Heart left ventricle (tissue), 16 donors: ENCODE measurements at regions not wholly inside any gene's neighbourhood (a gene's known extent, or its start where the extent isn't known, plus 50 kb on each side); places are given as distances from the start of the nearest gene placed in this dataset.
A peak's percentile ranks its signal among the peaks of the same experiment; 100 is the strongest.

Source experiments
- ATAC-seq, 4 donors: fragments of 200-7000 bp; cut with Tn5 transposase; one replicate each; pipeline ENCODE4 v1.9.1; 2020 to 2022; ENCODE audit warnings: moderate library complexity in 4 of 4, mild to moderate bottlenecking in 3 of 4, moderate number of reproducible peaks in 1 of 4
- DNase-seq, 5 donors: peaks; one replicate each; pipeline ENCODE4 v3.0.0-alpha.2; 2020
- H3K27ac ChIP-seq, 12 donors: fragments of 200-600 bp; sonication (generic) in 4 of 12; one replicate each; pipeline versions ENCODE4 v1.5.0 to v1.8.0; 2016 to 2022; ENCODE audit warnings: mild to moderate bottlenecking in 2 of 12
- H3K27me3 ChIP-seq, 9 donors: fragments of 200-600 bp; sonication (generic) in 2 of 9; one replicate each; pipeline versions ENCODE4 v1.5.1 to v1.8.0; 2016 to 2022; ENCODE audit warnings: mild to moderate bottlenecking in 3 of 9
- H3K36me3 ChIP-seq, 9 donors: fragments of 200-600 bp; sonication (generic) in 2 of 9; one replicate each; pipeline versions ENCODE4 v1.5.0 to v1.8.0; 2018 to 2022; ENCODE audit warnings: mild to moderate bottlenecking in 2 of 9
- H3K4me1 ChIP-seq, 12 donors: fragments of 200-600 bp; sonication (generic) in 4 of 12; one replicate each; pipeline versions ENCODE4 v1.5.0 to v1.8.0; 2016 to 2022; ENCODE audit warnings: mild to moderate bottlenecking in 3 of 12
- H3K4me3 ChIP-seq, 12 donors: fragments of 200-600 bp; sonication (generic) in 4 of 12; one replicate each; pipeline versions ENCODE4 v1.5.0 to v1.8.0; 2017 to 2022; ENCODE audit warnings: mild to moderate bottlenecking in 9 of 12, moderate library complexity in 4 of 12
- H3K9me3 ChIP-seq, 12 donors: fragments of 200-600 bp; sonication (generic) in 4 of 12; one replicate each; pipeline versions ENCODE4 v1.5.0 to v1.8.0; 2016 to 2022; ENCODE audit warnings: mild to moderate bottlenecking in 1 of 12
- POLR2A ChIP-seq, 2 donors: fragments of 450-650 bp; IDR thresholded peaks; one replicate each; pipeline ENCODE4 v1.6.1; 2017; ENCODE audit warnings: antibody characterized with exemption in 2 of 2, mild to moderate bottlenecking in 2 of 2, moderate library complexity in 2 of 2
- WGBS, 4 donors: extraction: QIAGEN DNeasy Blood & Tissue Kit in 2 of 4; methylation state at CpG; one replicate each; pipeline versions ENCODE4 v1.1.5 to v1.1.7; 2013 to 2018; 5-methylcytosine and 5-hydroxymethylcytosine counted together
- intact Hi-C, 10 donors: fragments of 100-400 bp; cut with DNase I; formaldehyde crosslinking; loops; one replicate each; pipeline versions ENCODE4 v1.11.1 to v1.14.2; 2022
- TF ChIP-seq, protein P1 (sequence below), 12 donors: fragments of 200-600 bp; sonication (generic) in 4 of 12; IDR thresholded peaks; one replicate each; pipeline versions ENCODE4 v1.5.0 to v1.8.0; 2018 to 2022; ENCODE audit warnings: antibody characterized with exemption in 12 of 12, mild to moderate bottlenecking in 5 of 12
- donor health status: ischemic (EF 13 %, LVEDD 7.1; RV severe dilation, severe dysfunction).
- donor health status: healthy with polysubstance abuse.
- donor health status: DM: no; HTN: yes; CAD: no.
- donor health status: DM: no; HTN: no; CAD: no.
- donor health status: ischemic (EF 25% LVEDD 6.9; RV normal size, moderate dysfunction).
- donor health status: ischemic (EF 25% LVEDD 5.7; RV mildly dilated, moderate dysfunction).
- donor health status: healthy.
- donor health status: DM: yes; HTN: yes; CAD: no.
- donor health status: ischemic (EF 35%, LVEDD 5.7; RV mildly dilated, moderate dysfunction).
- donor health status: nonischemic (EF 11% LVEDD 7.7; RV severe dilation, severe dysfunction).
- donor health status: DM: yes; HTN: yes; CAD: no.
- donor health status: PGD.
- donor health status: ischemic (EF 29% LVEDD 5.4; RV normal size, mild dysfunction).
- donor health status: nonischemic (EF 23%, LVEDD 6.1; RV moderate dilation, normal function).

DNA sequence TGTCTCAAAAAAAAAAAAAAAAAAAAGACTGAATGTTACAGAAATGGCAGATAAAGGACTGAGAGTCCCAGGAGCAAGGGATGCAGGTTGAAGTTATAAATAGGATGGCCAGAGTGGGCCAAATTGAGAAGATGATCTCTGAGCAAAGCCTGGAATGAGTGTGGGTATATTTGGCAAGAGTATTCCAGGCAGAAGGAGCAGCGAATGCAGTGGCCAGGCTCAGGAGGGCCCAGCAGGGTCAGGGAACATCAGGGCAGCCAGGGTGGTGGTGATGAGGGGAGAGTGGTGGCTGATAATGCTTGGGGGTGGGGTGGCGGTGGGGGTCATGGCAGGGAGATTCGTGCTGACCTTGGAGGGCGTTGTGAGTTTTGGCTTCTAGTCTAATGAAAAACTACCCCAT, 141.3 kb upstream of the AGAP1 start:
- no peaks in the 10 kb centered on the region for H3K9me3 ChIP-seq
- ATAC-seq (peak in 2 of 4 donors; percentile 37 to 38), DNase-seq (no peak)
- H3K27ac ChIP-seq = no peak overlapping the region
- WGBS, 4 donors = 49 to 68% (median 54%) methylated on average over 4 of the region's 4 CpGs
- no peaks in the 10 kb centered on the region for H3K36me3 ChIP-seq
- intact Hi-C loops = no loop called here
- no peak overlapping the region for H3K4me3 ChIP-seq
- peaks cover 0 to 8% (median 0%) of the 10 kb centered on the region in 12 donors for H3K4me1 ChIP-seq
- peaks cover 0 to 10% (median 0%) of the 10 kb centered on the region in 9 donors for H3K27me3 ChIP-seq
- TF ChIP-seq, protein P1, sequence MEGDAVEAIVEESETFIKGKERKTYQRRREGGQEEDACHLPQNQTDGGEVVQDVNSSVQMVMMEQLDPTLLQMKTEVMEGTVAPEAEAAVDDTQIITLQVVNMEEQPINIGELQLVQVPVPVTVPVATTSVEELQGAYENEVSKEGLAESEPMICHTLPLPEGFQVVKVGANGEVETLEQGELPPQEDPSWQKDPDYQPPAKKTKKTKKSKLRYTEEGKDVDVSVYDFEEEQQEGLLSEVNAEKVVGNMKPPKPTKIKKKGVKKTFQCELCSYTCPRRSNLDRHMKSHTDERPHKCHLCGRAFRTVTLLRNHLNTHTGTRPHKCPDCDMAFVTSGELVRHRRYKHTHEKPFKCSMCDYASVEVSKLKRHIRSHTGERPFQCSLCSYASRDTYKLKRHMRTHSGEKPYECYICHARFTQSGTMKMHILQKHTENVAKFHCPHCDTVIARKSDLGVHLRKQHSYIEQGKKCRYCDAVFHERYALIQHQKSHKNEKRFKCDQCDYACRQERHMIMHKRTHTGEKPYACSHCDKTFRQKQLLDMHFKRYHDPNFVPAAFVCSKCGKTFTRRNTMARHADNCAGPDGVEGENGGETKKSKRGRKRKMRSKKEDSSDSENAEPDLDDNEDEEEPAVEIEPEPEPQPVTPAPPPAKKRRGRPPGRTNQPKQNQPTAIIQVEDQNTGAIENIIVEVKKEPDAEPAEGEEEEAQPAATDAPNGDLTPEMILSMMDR (IDR thresholded peaks at IDR 0.05) = no peak
- TF ChIP-seq POLR2A (IDR thresholded peaks at IDR 0.05) = no peak

DNA sequence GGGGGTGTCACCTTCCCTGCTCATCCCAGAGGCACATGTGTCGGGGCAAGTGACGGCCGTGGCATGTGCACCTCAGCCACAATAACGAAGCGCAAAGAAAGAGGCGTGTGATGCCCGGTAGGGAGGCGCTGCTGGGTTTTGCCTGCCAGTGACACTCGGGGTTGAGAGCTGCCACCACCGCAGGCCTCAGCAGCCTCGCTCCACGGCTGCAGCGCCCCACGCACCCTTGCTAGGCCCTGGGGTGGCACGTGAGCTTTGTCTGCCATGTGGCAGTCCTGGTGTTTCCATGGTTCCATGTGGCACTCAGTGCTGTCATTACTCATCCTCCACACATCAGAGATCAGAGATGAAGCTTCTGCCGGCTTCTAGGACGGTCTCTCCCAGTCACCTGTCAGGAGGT, 136.0 kb upstream of the AGAP1 start:
- Histone ChIP-seq H3K27me3 (peaks cover 0 to 3% (median 0%) of the 10 kb centered on the region in 9 donors), H3K36me3 (no peaks in the 10 kb centered on the region), H3K4me1 (no peaks in the 10 kb centered on the region), H3K4me3 (no peak overlapping the region), H3K9me3 (no peaks in the 10 kb centered on the region), H3K27ac (no peak overlapping the region)
- ATAC-seq (no peak), DNase-seq (no peak)
- 86 to 99% (median 91%) methylated on average over 16 to 17 of the region's 17 CpGs for WGBS, 4 donors
- TF ChIP-seq, protein P1 (IDR thresholded peaks at IDR 0.05) = no peak
- TF ChIP-seq POLR2A (IDR thresholded peaks at IDR 0.05) = no peak
- intact Hi-C loops = no loop called here

DNA sequence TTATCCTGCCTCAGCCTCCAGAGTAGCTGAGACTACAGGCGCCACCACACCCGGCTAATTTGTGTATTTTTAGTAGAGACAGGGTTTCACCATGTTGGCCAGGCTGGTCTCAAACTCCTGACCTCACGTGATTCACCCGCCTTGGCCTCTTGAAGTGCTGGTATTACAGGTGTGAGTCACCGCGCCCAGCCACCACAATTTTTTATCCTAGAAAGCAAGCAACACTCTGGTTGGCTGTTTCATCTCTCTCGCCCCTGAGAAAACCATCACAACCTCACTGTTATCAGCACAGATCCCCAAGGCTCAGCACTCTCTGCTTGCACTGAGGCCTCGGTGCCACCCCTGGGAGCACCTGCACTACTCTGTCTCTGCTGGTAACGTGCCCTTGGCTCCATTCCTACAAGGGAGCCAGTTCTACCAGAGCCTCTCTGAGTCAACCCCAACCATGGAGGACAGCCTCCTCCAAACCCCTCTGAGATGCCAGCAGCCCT, 134.8 kb upstream of the AGAP1 start:
- no peak for ATAC-seq
- Histone ChIP-seq H3K4me1 (no peaks in the 10 kb centered on the region), H3K27me3 (peaks cover 0 to 5% (median 0%) of the 10 kb centered on the region in 9 donors), H3K27ac (no peak overlapping the region), H3K9me3 (no peaks in the 10 kb centered on the region), H3K4me3 (no peak overlapping the region), H3K36me3 (no peaks in the 10 kb centered on the region)
- TF ChIP-seq POLR2A (IDR thresholded peaks at IDR 0.05) = no peak
- TF ChIP-seq, protein P1 (IDR thresholded peaks at IDR 0.05) = no peak
- DNase-seq = no peak
- intact Hi-C loops = no loop called here
- 88 to 92% (median 91%) methylated on average over 9 of the region's 9 CpGs for WGBS, 4 donors

DNA sequence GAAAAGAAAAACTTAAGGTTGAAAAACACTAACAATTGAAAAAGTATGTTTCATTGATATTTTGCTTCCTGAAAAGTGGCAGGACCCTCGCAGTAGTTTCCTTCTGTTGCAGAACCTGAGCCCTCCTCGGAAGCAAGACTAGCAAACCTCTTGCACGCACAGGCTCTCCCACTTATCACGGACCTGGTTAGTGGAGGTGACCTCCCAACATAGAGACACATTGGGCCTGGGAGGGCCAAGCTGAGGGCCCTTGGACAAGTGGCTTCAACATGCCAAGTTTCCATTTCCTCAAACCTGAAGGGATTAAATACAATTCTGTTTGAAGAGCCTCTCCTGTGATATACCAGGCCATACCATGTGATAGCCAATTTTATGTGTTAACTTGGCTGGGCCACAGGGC, 133.4 kb upstream of the AGAP1 start:
- intact Hi-C loops = no loop called here
- peaks cover 0 to 6% (median 0%) of the 10 kb centered on the region in 9 donors for H3K27me3 ChIP-seq
- H3K4me1 ChIP-seq = no peaks in the 10 kb centered on the region
- H3K27ac ChIP-seq = no peak overlapping the region
- no peak for ATAC-seq
- H3K36me3 ChIP-seq = no peaks in the 10 kb centered on the region
- H3K9me3 ChIP-seq = no peaks in the 10 kb centered on the region
- H3K4me3 ChIP-seq = no peak overlapping the region
- no peak for TF ChIP-seq POLR2A (IDR thresholded peaks at IDR 0.05)
- TF ChIP-seq, protein P1 (IDR thresholded peaks at IDR 0.05) = no peak
- DNase-seq = no peak
- WGBS, 4 donors = 85 to 93% (median 90%) methylated on average over 4 of the region's 4 CpGs
